ENCODE measurements at regions not wholly inside any gene's neighbourhood (a gene's known extent, or its start where the extent isn't known, plus 50 kb on each side); places are given as distances from the start of the nearest gene placed in this dataset.

- no peak for TF ChIP-seq CTCF (conservative IDR thresholded peaks at IDR 0.05)
- TF ChIP-seq EZH2 (IDR thresholded peaks at IDR 0.05; ENCODE audit: low read depth): no peak
Observed at GRCh38 chr4:128341634-128342033, 54.0 kb upstream of the PGRMC2 start.
